HG02642 (cell line): ENCODE measurements at regions not wholly inside any gene's neighbourhood (a gene's known extent, or its start where the extent isn't known, plus 50 kb on each side); places are given as distances from the start of the nearest gene placed in this dataset.

ENCODE experiments used
- ATAC-seq: cut with Tn5 transposase; IDR thresholded peaks from one replicate; pipeline ENCODE4 v1.9.1; 2021; ENCODE audit warnings: mild to moderate bottlenecking; ENCODE audit not compliant: unreplicated experiment, poor library complexity

GRCh38 chr17:70825321-70826125, 656.2 kb downstream of the KCNJ2 start:
- ATAC-seq: no peak

GRCh38 chr17:70829876-70830275, 660.5 kb downstream of the KCNJ2 start:
- no peak for ATAC-seq

GRCh38 chr17:70834039-70834438, 664.7 kb downstream of the KCNJ2 start:
- no peak for ATAC-seq

GRCh38 chr17:70848785-70849184, 679.5 kb downstream of the KCNJ2 start:
- no peak for ATAC-seq

GRCh38 chr17:70855401-70856054, 686.2 kb downstream of the KCNJ2 start:
- no peak for ATAC-seq

- no peak for ATAC-seq
Measured at GRCh38 chr17:70857351-70857750, 688.0 kb downstream of the KCNJ2 start.

- no peak for ATAC-seq
Measured at GRCh38 chr17:70859829-70860228, 690.5 kb downstream of the KCNJ2 start.

- ATAC-seq: no peak
Measured at GRCh38 chr17:70862295-70862694, 693.0 kb downstream of the KCNJ2 start.

GRCh38 chr17:70863436-70864248, 694.3 kb downstream of the KCNJ2 start:
- ATAC-seq: no peak

- no peak for ATAC-seq
Measured at GRCh38 chr17:70865993-70866804, 696.9 kb downstream of the KCNJ2 start.

GRCh38 chr17:70868149-70868548, 698.8 kb downstream of the KCNJ2 start:
- no peak for ATAC-seq

- ATAC-seq: no peak
Measured at GRCh38 chr17:70869402-70870085, 700.2 kb downstream of the KCNJ2 start.

- no peak for ATAC-seq
Measured at GRCh38 chr17:70871180-70871818, 702.0 kb downstream of the KCNJ2 start.

GRCh38 chr17:70872103-70872502, 702.8 kb downstream of the KCNJ2 start:
- no peak for ATAC-seq

- ATAC-seq: no peak
Measured at GRCh38 chr17:70875729-70876310, 706.5 kb downstream of the KCNJ2 start.

- ATAC-seq: no peak
Measured at GRCh38 chr17:70878879-70879278, 709.5 kb downstream of the KCNJ2 start.

GRCh38 chr17:70879401-70879800, 710.1 kb downstream of the KCNJ2 start:
- ATAC-seq: no peak

- no peak for ATAC-seq
Measured at GRCh38 chr17:70881093-70881492, 711.8 kb downstream of the KCNJ2 start.

GRCh38 chr17:70882504-70882903, 713.2 kb downstream of the KCNJ2 start:
- ATAC-seq: no peak
